NT2/D1 (cell line): ENCODE measurements at regions not wholly inside any gene's neighbourhood (a gene's known extent, or its start where the extent isn't known, plus 50 kb on each side); places are given as distances from the start of the nearest gene placed in this dataset.

Experiments
- SUZ12 ChIP-seq: IDR thresholded peaks from 2 replicates; pipeline ENCODE4 v1.6.1; 2011; ENCODE audit not compliant: insufficient read length, insufficient read depth; ENCODE audit errors: extremely low read depth
- YY1 ChIP-seq: IDR thresholded peaks from 2 replicates; pipeline ENCODE4 v1.6.1; 2011; ENCODE audit not compliant: insufficient read length, insufficient read depth
- ZNF274 ChIP-seq: IDR thresholded peaks from 2 replicates; pipeline ENCODE4 v1.6.1; 2011; ENCODE audit warnings: mild to moderate bottlenecking, low read depth, low read length

DNA sequence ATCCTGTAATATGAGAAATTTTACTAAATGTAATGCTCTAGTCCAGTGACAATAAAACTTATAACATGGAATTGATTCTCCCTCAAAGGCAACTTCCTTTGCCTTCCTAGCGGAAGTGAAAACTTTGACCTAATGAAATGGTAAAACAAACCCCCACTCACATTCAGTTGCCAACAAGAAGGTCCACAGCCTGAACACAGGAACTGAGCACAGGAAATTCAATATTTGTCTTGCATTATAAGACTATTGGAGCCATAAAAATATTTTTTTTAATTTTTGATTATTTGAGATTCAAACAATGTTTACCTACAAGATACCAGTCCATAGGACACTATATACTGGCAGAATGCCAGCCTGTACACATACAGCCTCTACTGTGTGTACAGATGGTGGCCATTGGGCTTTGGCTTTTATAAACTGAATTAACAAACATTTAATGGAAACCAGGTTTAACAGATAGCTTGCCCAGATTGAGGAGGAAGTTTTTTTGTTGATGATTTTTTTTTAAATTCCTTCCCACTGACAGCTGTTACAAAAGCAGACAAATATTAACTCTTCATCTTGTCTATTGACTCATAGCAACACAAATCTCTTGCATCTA lies 481.5 kb upstream of the JAG1 start:
- TF ChIP-seq YY1, result no peak
- TF ChIP-seq ZNF274, result no peak
- no peak for TF ChIP-seq SUZ12
